HUDEP-2 (cell line): ENCODE measurements at regions not wholly inside any gene's neighbourhood (a gene's known extent, or its start where the extent isn't known, plus 50 kb on each side); places are given as distances from the start of the nearest gene placed in this dataset.
"Not testable (repeated sequence)": the region's sequence is repeated elsewhere in the genome, so short reads cannot be mapped to it uniquely, and the experiment has no call there.

ENCODE experiments used
- DNase-seq, 76 experiments: peaks; one replicate each; lab custom pipeline; 2025; ENCODE audit not compliant: unreplicated experiment in 76 of 76; lab: John Stamatoyannopoulos, UW

DNA sequence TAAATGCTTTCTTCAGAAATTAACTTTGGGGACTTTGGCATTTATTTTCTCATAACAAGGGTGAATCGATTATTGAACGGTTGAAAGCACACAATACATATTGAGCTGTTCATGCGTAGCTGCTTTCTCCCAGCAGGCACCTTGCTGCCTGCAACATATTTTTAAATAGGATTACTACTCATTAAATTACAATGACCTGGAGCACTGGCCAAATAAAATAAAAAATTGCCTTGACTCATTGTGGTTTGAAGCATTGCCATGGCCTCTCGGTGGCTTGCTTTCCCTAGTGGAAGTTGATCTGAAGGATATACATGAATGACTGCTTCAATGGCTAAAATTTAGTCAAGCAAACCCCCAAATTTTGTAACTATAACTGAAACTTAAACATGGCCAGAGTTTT lies 181.6 kb upstream of the NUDT12 start:
- DNase-seq, result no peak

DNA sequence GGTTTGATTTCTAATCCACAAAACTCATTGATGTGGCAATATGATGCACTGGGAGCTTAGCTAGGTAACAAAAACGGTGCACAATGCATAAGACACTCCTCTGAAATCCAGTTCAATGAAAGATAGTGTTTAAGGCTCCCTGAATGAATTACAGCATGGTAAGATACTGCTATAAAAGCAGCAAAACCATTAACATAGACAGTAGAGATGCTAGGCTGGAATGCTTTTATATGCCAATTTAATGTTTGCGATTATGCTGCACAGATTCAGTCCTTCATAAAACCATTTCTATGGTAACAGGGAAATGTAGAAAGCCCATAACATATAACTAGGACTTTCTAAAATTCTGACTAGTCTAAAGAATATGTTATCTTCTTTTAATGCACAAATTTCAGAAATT lies 180.8 kb upstream of the NUDT12 start:
- no peak for DNase-seq

DNA sequence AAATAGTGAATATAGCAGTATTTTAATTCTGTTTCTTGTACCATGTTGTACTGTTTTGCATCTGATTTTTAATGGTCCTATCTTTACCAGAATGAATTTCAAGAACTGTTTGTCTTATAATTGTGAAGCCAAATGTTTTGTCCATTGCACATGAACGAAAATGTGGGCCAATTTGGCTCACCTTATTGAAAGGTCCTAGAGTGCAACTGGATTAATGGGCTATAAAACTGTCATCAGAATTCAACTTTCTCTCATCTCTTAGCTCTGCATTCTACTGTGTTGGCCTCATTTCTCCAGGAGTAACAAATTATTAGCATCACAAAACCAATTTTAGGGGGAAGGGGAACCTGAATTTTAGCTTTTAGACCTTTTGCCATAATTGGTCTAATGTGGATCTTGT lies 179.4 kb upstream of the NUDT12 start:
- DNase-seq, result no peak

DNA sequence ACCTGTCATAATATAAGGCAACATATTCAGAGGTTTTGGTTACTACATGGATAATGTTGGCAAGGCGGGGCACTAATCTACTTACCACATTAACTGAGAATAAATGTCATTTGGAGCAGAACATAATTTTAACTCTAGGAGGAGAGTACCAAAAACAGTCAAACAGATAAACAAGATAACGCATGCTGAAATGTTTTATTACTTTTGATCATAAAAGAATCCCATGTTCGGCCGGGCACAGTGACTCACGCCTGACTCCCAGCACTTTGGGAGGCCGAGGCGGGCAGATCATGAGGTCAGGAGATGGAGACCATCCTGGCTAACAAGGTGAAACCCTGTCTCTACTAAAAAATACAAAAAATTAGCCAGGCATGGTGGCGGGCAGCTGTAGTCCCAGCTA lies 173.8 kb upstream of the NUDT12 start:
- not testable (repeated sequence) for DNase-seq

DNA sequence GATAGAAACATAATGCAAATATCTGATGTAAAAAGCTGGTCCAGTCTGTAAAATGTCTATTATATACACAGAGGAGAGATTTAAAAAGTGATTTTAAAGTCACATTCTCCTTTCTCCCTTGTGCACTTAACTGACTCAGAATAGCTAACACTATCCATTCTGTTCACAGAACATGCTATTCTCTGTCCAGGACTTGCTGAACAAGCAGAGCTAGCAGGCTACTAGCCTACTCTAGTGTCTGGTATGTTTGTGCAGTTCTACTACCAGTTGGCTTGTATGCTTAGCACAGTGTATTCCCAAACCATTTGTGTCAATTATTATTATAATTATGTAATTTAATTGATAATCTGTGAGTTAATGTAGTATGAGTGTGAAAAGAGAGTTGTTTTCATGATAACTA lies 161.7 kb upstream of the NUDT12 start:
- DNase-seq, result no peak

DNA sequence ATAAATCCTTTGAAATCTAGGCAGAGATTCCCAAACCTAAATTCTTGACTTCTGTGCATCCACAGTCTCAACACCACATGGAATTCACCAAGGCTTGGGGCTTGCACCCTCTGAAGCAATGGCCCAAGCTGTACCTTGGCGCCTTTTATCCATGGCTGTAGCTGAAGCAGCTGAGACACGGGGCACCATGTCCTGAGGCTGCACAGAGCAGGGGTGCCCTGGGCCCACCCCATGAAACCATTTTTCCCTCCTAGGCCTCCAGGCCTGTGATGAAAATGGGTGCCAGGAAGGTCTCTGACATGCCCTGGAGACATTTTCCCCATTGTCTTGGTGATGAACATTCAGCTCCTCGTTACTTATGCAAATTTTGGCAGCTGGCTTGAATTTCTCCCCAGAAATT lies 158.6 kb upstream of the NUDT12 start:
- DNase-seq, result no peak

DNA sequence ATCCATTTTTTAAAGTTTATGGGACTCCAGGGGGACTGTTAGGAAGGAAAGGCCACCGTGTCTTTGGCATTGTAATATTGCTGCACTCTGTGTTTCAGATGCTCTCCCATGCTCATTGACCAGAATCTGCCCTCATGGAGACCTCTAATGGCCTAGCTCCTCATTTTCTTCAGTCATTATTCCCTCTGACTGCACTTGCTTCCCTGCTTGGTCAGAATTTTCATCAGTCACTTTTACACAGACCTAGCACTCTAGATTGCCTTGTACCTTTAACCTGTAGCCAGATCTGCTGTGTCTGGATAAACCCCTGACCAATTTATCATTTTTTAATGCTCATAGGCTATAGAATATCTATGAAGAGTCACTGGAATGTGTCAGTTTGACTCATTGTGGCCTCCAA lies 155.5 kb upstream of the NUDT12 start:
- no peak for DNase-seq

DNA sequence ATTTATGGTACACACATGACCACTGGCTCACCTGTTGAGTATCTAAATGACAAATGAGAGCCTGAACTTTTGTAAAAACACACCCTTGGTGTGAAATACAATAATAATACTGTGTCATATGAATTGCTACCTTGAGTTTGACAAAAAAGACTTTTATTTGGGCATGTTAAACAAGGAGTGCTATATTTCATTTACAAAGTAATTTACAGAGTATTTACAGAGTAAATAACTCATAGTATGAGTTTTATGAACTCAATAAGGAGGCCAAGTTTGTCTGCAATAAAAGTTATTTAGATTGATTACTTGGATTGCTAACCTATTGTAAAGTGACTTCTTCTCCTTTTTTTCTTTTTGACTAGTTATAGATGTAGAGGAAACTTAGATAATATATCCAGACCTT lies 146.0 kb upstream of the NUDT12 start:
- no peak for DNase-seq

DNA sequence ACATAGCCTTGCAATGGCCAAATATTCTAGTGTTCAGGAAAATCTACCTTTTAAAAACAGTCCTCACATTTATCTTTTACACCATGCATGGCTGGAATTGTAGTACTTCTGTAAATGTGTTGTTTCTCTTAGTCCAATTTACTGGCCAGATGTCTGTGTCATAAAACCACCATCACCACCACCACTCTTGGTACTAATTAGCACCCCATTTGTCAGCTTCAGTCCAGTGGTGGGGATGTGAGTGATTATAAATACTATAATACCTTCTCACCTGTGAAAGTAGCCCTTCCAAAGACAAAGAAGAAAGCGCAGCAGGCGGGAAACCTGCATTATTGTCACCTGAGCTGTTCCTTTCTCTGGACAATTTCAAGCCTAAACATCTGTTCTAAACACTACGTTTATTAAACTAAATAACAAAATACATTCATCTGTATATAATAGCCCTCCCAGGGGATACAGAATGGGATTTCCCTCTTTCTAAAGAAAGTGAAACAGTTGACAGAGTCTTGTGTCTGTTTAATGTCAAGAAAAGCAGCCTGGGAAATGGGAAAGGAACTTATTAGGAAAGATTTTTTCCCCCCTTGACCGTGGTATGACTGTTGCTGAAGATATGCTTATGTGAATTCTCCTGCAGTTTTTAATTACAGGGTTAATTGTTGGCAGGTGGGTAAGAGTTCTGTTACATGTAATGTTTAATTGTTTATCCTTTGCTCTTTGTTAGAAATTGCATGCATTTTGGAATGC lies 144.5 kb upstream of the NUDT12 start:
- DNase-seq, result no peak

DNA sequence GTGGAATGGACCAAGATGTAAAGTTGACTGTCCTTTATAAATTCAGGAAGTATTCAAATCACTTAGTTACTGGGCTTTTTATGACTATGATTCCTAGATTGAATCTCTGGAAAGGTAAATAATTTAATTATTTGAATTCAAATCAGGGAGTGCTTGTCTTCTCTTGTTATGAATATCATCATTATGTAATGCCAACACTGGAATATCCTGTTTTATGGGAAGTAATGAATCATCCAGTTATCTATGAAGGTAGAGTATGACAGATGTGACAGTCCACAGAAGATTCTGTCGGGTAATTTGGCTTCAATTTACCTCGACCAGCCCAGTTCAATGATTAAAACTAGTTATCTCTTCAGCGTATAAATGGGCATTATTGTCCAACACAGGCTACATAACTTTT lies 141.0 kb upstream of the NUDT12 start:
- DNase-seq, result no peak

DNA sequence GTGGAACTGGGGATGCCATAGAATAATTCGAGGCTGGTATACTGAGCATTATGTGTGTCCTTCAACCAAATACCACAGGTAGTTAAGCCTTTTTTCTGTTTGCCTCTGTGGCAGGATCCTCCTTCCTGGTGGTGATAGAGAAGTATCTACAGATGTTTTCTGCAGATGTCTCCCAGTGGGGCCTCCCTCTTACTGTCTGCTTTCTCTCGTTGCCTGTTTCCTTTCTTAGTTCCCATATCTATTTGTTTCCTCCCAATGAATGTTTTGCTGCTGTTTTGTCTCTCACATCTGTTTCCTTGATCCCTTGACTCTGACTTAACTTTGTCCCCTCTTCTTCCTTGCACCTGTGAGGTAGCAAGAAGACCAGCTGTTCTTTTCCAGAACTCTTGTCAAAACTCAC lies 130.9 kb upstream of the NUDT12 start:
- DNase-seq, result no peak

DNA sequence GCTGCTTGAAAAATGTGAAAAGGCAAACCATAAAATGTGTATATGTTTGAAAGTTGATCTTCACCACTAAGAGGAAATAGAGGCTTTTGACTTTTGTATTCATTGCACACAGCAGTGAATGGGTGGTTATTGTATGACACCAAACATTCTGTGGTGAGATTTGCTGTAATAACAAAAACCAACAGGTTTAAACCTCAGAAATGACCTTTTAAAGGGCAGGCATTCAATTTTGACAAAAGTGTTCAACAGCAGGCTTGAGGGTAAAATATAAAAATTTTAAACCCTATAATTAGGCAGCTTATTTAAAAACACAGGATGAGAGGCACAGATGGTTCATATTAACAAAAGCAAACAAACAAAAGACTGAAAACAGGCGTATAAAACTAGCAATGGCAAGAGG lies 128.1 kb upstream of the NUDT12 start:
- DNase-seq, result no peak

DNA sequence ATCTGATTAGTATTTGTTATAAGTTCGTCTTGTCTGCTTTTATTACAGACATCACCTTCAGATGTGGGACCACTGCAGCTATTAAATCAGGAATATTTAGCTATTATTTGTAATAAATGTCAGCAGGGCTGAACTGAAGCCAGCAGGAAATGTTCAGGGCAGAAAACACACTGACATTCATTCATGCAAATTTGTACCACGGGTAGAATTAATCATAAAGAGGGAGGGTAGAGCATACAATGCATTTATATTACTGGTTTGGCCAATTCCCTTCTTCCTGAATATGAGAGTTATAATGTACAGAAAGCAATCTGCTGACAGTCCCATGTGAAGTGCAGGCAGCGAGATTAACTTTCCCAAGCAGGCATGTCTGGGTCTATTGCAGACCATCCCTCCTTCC lies 117.3 kb upstream of the NUDT12 start:
- no peak for DNase-seq

DNA sequence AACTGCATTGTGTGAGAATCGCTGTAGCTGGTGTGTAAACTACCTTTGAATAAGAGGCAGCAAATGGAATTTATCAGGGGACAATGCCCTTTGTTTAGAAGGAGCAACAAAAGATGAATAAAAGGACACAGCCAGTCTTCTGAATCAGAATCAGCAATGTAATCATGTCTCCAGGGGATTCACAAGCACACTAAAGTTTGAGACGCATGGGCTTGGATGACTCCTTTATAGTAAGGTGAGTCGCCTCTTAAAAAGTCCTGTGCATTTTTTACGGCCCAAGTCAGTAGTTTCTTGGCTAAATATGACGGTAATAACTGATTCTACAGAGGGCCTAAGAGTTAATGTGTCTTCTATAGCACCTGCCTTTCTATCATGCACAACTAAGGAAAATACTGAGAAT lies 113.6 kb upstream of the NUDT12 start:
- not testable (repeated sequence) for DNase-seq

DNA sequence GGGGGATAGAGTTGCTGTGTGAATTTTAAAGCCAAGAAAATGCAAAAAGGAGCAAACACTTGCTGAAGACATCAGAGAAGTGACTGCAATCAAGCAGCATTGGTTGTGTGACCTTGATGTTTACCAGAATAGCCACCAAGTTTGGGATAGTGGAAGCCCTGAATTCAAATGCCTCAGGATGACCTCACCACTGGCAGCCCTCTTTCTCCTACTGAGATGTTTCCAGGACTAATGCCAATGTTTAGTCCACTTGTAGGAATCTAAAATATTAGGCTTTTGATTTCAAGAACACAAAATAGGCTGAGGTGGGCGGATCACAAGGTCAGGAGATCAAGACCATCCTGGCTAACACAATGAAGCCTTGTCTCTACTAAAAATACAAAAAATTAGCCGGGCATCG lies 112.2 kb upstream of the NUDT12 start:
- DNase-seq, result no peak

DNA sequence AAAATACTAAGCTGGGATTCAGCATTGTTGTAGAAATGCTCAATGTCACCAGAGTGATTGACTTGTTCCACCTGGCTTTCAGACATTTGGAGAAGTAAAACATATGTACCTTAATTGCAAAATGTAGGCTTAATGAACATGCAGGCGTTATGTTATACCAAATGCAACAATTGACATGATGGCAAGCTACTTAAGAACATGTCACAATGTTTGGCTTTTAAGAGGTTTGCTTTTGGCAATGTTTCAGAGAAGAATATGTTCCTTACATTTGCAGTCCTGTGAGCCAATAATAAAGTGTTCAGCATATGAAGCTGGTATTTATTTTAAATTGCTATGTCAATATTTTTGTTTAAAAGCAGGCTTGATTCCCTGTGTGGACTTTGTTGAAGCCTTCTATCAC lies 111.7 kb upstream of the NUDT12 start:
- no peak for DNase-seq

DNA sequence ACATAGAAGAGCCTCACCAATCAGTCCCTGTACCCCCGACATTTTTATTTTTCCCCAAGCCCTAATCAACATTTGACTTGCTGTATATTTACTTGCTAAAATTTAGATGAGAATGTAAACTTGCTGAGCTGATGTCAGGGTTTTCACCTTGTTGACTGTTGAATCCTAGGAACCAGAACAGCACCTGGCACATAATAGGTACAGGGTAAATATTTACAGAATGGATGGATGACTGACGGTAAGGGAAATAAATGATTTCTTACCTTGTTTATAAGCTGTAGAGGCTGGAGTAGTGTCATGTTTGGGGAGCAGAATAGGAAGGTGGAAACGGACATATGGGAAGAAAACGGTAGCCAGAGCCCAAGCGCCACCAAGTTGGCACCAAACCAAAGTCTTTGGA lies 107.0 kb upstream of the NUDT12 start:
- DNase-seq, result no peak

DNA sequence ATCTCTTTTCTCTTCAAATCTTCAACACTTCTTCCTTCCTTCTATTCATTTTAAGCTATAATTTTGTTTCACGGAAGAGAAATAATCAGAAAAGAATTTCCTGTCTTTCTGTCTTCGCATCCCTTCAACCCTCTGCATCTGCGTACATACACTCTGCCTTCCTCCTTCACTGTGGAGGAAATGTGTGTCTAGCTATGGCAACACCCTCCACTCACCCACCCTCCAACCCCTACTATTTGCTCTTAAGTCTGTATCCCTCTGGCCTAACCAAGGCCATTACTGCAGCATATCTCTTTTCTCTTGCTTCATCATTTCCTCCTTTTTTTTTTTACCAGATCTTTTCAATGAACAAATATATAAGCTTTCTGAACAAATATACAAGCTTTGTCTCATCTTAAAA lies 105.7 kb upstream of the NUDT12 start:
- no peak for DNase-seq

DNA sequence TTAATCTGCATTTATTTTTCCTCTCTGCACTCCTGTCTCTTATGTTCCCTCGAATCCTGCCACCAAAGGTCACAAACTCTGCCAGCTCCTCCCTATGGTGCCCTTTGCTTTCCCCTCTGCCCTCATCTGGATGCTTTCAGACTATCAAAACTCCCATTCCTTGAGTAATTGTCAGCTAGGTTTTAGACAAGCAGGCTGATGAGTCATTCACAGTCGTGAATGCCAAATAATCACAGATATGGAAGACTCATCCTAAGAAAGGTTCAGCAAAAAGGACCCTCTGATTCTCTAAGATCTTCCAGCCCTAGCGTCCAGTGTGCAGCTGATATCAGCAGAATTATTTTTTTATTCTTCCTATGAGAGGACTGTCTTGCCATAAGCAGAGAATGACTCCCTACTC lies 104.5 kb upstream of the NUDT12 start:
- DNase-seq, result no peak

DNA sequence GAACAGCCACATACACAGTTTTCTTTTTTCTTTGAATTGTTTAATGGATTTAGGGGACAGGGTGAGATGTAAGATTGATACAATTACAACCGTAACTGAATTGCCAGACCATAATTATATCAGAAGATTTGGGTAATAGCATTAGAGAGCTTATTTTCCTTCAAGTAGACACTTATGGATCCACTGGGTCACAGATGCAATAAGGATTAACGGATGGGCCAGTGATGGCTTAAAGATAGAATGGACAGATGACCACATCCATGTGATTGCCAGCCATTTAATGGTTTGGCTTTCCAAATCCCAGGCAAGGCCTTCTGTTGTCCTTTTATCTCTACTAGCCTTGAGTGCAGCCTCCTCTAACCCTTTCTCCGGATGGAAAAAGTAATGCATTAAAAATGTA lies 94.7 kb upstream of the NUDT12 start:
- DNase-seq, result no peak

DNA sequence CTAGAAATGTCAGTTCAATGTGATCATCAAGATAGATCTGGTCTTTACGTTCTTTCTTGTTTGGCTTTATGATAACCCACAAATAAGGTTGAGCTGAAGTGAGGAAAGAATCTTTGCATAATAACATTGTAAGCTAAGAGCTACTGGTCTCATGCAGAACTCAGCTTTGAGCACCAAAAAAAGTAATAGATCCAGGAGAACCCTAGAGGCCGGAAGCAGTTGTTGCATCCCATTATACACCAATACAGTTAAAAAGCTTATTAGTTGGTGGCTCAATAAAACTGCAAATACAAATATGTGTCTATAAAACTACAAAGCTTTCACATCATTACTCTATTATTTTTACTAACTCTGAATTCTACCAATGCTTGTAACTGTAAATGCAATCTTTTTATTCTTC lies 85.5 kb upstream of the NUDT12 start:
- no peak for DNase-seq

DNA sequence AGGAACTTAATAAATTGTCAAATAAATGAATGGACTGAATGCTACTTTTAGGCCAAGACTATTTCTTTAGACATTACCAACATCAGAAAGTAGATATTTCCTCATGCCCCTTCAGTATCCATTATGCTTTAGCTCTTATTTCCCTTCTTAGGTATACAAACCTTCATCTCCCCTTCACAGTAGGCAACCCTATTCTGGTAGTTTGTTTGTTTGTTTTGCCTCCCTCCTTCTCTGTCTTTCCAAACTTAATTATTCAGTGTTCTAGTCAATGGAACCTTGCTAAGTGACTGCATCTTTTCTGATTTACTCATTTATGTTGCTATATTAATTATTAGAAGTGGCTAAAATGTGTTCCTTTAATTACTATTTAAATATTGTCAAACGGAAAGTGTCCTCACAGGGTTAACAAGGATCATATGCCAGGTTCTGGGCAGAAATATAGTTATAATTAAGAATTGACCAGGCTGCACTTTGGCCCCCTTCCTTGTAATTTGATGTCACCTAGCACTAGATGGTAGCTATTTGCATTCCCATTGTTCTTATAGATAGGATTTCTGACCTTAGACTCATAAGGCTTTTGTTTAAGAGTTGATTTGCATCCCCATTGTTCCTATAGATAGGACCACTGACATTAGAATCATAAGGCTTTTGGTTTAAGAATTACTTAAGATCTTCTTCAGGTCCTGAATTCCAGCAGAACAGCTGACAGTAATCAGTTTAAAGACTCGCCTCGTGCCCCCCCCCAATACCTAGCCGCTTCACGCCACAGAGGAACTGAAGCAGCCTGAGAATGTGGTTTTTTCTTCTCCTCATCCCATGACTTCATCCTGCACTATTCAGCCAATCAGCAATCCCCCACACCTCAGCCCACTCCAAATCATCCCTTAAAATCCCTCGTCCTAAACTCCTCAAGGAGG lies 84.4 kb upstream of the NUDT12 start:
- DNase-seq, result no peak
